Neutrophil (primary cell): ENCODE measurements at regions not wholly inside any gene's neighbourhood (a gene's known extent, or its start where the extent isn't known, plus 50 kb on each side); places are given as distances from the start of the nearest gene placed in this dataset.

Experiments
- H3K27ac ChIP-seq: fragments of 200-600 bp; sonication (generic); 2 replicates; pipeline ENCODE4 v1.5.1; 2016; ENCODE audit warnings: mild to moderate bottlenecking, moderate library complexity
- H3K27me3 ChIP-seq: fragments of 200-600 bp; sonication (generic); 2 replicates; pipeline ENCODE4 v1.6.0; 2016; ENCODE audit warnings: mild to moderate bottlenecking
- H3K36me3 ChIP-seq: fragments of 200-600 bp; sonication (generic); 2 replicates; pipeline ENCODE4 v1.5.1; 2017
- H3K4me1 ChIP-seq, 2 experiments: fragments of 200-600 bp in 1 of 2; sonication (generic) in 1 of 2; 1 replicate in 1 of 2; 2 replicates in 1 of 2; pipeline versions ENCODE4 v1.5.1 to v1.6.1; 2013 to 2016; ENCODE audit warnings: low read depth in 1 of 2, low read length in 1 of 2, mild to moderate bottlenecking in 1 of 2, moderate library complexity in 1 of 2; ENCODE audit not compliant: control insufficient read depth in 1 of 2, insufficient read depth in 1 of 2
- H3K4me3 ChIP-seq, 2 experiments: fragments of 200-600 bp in 1 of 2; sonication (generic) in 1 of 2; 1 replicate in 1 of 2; 2 replicates in 1 of 2; pipeline ENCODE4 v1.5.1; 2013 to 2016; ENCODE audit warnings: low read depth in 1 of 2, low read length in 1 of 2, mild to moderate bottlenecking in 1 of 2, moderate library complexity in 1 of 2
- H3K9me3 ChIP-seq: fragments of 200-600 bp; sonication (generic); 2 replicates; pipeline ENCODE4 v1.5.1; 2016
- CTCF ChIP-seq: fragments of 200-600 bp; sonication (generic); IDR thresholded peaks from 2 replicates; pipeline ENCODE4 v1.5.1; 2016; ENCODE audit warnings: antibody characterized with exemption

- peaks cover 13% of the 10 kb centered on the region for H3K27me3 ChIP-seq
- peaks cover 40 to 66% of the 10 kb centered on the region in 2 experiments for H3K4me1 ChIP-seq
- no peak overlapping the region for H3K4me3 ChIP-seq
- no peak overlapping the region for H3K27ac ChIP-seq
- no peaks in the 10 kb centered on the region for H3K9me3 ChIP-seq
- TF ChIP-seq CTCF, result no peak
- no peaks in the 10 kb centered on the region for H3K36me3 ChIP-seq
Observed at GRCh38 chr15:98529205-98530145, 118.9 kb upstream of the IGF1R start.

- H3K27me3 ChIP-seq, result peaks cover 13% of the 10 kb centered on the region
- H3K4me1 ChIP-seq, result peaks cover 30 to 60% of the 10 kb centered on the region in 2 experiments
- H3K36me3 ChIP-seq, result no peaks in the 10 kb centered on the region
- no peaks in the 10 kb centered on the region for H3K9me3 ChIP-seq
- no peak for TF ChIP-seq CTCF
- peak overlapping the region; percentile 76 for H3K27ac ChIP-seq
- H3K4me3 ChIP-seq, result peak overlapping the region in 1 of 2 experiments; percentile 15
Observed at GRCh38 chr15:98530570-98530969, 117.8 kb upstream of the IGF1R start.

GRCh38 chr15:98532063-98532462 is 116.3 kb upstream of the IGF1R start:
- no peaks in the 10 kb centered on the region for H3K9me3 ChIP-seq
- no peak for TF ChIP-seq CTCF
- H3K4me3 ChIP-seq, result no peak overlapping the region
- no peak overlapping the region for H3K27ac ChIP-seq
- peaks cover 13% of the 10 kb centered on the region for H3K27me3 ChIP-seq
- no peaks in the 10 kb centered on the region for H3K36me3 ChIP-seq
- peaks cover 24 to 53% of the 10 kb centered on the region in 2 experiments for H3K4me1 ChIP-seq

- Histone ChIP-seq H3K9me3 (no peaks in the 10 kb centered on the region), H3K36me3 (peaks cover 12% of the 10 kb centered on the region), H3K4me1 (peaks cover 7 to 18% of the 10 kb centered on the region in 2 experiments), H3K4me3 (no peak overlapping the region), H3K27me3 (no peaks in the 10 kb centered on the region), H3K27ac (no peak overlapping the region)
- TF ChIP-seq CTCF, result no peak
Observed at GRCh38 chr15:98536976-98537375, 111.4 kb upstream of the IGF1R start.

- no peaks in the 10 kb centered on the region for H3K27me3 ChIP-seq
- no peak overlapping the region for H3K27ac ChIP-seq
- H3K36me3 ChIP-seq, result peaks cover 15% of the 10 kb centered on the region
- no peak overlapping the region for H3K4me3 ChIP-seq
- TF ChIP-seq CTCF, result no peak
- peaks cover 7 to 13% of the 10 kb centered on the region in 2 experiments for H3K4me1 ChIP-seq
- no peaks in the 10 kb centered on the region for H3K9me3 ChIP-seq
Observed at GRCh38 chr15:98537516-98538060, 110.8 kb upstream of the IGF1R start.
